ENCODE measurements at regions not wholly inside any gene's neighbourhood (a gene's known extent, or its start where the extent isn't known, plus 50 kb on each side); places are given as distances from the start of the nearest gene placed in this dataset.
"Not testable (repeated sequence)": the region's sequence is repeated elsewhere in the genome, so short reads cannot be mapped to it uniquely, and the experiment has no call there.

GRCh38 chr12:92396647-92397252 lies 251.1 kb upstream of the BTG1 start:
- H3K4me1 ChIP-seq (ENCODE audit: control insufficient read depth in 1 of 2, insufficient read depth in 2 of 2, low read length in 2 of 2) = peaks cover 0 to 8% of the 10 kb centered on the region in 2 donors
- H3K4me3 ChIP-seq (ENCODE audit: low read depth in 1 of 2, low read length in 2 of 2) = no peak overlapping the region
- H3K9me3 ChIP-seq (ENCODE audit: control insufficient read depth in 1 of 2, low read length in 2 of 2) = peaks cover 8 to 17% of the 10 kb centered on the region in 2 donors
- no peaks in the 10 kb centered on the region for H3K27me3 ChIP-seq (ENCODE audit: control insufficient read depth in 1 of 2, insufficient read depth in 2 of 2, low read length in 2 of 2)
- H3K27ac ChIP-seq (ENCODE audit: low read depth, low read length) = no peak overlapping the region
- H3K36me3 ChIP-seq (ENCODE audit: control insufficient read depth in 1 of 2, insufficient read depth in 2 of 2, low read length in 2 of 2) = no peaks in the 10 kb centered on the region
- no peak overlapping the region for H3K9ac ChIP-seq (ENCODE audit: low read depth in 1 of 2, low read length in 2 of 2)

GRCh38 chr12:92395322-92395721 lies 249.7 kb upstream of the BTG1 start:
- H3K9me3 ChIP-seq (ENCODE audit: control insufficient read depth in 1 of 2, low read length in 2 of 2) = peaks cover 8 to 17% of the 10 kb centered on the region in 2 donors
- H3K36me3 ChIP-seq (ENCODE audit: control insufficient read depth in 1 of 2, insufficient read depth in 2 of 2, low read length in 2 of 2) = no peaks in the 10 kb centered on the region
- H3K27me3 ChIP-seq (ENCODE audit: control insufficient read depth in 1 of 2, insufficient read depth in 2 of 2, low read length in 2 of 2) = no peaks in the 10 kb centered on the region
- H3K27ac ChIP-seq (ENCODE audit: low read depth, low read length) = no peak overlapping the region
- H3K9ac ChIP-seq (ENCODE audit: low read depth in 1 of 2, low read length in 2 of 2) = no peak overlapping the region
- H3K4me3 ChIP-seq (ENCODE audit: low read depth in 1 of 2, low read length in 2 of 2) = no peak overlapping the region
- peaks cover 0 to 8% of the 10 kb centered on the region in 2 donors for H3K4me1 ChIP-seq (ENCODE audit: control insufficient read depth in 1 of 2, insufficient read depth in 2 of 2, low read length in 2 of 2)

DNA sequence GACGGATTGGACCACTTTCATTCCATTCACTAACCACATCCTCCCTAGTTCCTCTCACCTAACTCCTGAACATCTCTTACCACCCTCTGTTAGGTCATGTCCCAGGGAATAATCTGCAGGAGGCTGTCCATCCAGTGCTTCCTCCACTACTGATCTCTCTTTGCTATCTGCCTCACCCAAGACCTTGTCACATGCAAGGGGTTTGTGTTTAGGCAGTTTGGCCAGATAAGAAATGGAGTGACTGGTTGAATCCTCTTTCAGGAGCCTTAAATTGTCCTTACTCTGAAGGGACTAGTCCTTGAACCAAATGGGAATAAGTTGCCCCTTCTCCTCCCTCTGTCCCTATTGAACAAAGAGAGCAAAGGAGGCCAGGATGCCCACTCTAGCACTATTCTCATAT lies 249.2 kb upstream of the BTG1 start:
- Histone ChIP-seq H3K4me1 (ENCODE audit: control insufficient read depth in 1 of 2, insufficient read depth in 2 of 2, low read length in 2 of 2) (peaks cover 0 to 6% of the 10 kb centered on the region in 2 donors), H3K36me3 (ENCODE audit: control insufficient read depth in 1 of 2, insufficient read depth in 2 of 2, low read length in 2 of 2) (no peaks in the 10 kb centered on the region), H3K9ac (ENCODE audit: low read depth in 1 of 2, low read length in 2 of 2) (no peak overlapping the region), H3K9me3 (ENCODE audit: control insufficient read depth in 1 of 2, low read length in 2 of 2) (peaks cover 8 to 17% of the 10 kb centered on the region in 2 donors), H3K27ac (ENCODE audit: low read depth, low read length) (no peak overlapping the region), H3K4me3 (ENCODE audit: low read depth in 1 of 2, low read length in 2 of 2) (no peak overlapping the region), H3K27me3 (ENCODE audit: control insufficient read depth in 1 of 2, insufficient read depth in 2 of 2, low read length in 2 of 2) (no peaks in the 10 kb centered on the region)

DNA sequence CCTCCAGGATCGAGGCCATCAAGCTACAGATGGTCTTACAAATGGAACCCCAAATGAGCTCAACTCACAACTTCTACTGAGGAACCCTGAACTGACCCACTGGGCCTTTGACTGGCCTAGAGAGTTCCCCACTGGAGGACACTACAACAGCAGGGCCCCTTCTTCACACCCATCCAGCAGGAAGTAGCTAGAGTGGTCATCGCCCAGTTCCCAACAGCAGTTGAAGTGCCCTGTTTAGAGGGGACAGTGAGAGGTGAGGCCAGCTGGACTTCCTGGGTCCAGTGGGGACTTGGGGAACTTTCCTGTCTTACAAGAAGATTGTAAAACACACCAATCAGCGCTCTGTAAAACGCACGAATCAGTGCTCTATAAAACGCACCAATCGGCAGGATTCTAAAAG lies 247.9 kb upstream of the BTG1 start:
- no peak overlapping the region for H3K9ac ChIP-seq (ENCODE audit: low read depth in 1 of 2, low read length in 2 of 2)
- peaks cover 8 to 17% of the 10 kb centered on the region in 2 donors for H3K9me3 ChIP-seq (ENCODE audit: control insufficient read depth in 1 of 2, low read length in 2 of 2)
- H3K36me3 ChIP-seq (ENCODE audit: control insufficient read depth in 1 of 2, insufficient read depth in 2 of 2, low read length in 2 of 2) = no peaks in the 10 kb centered on the region
- no peak overlapping the region for H3K27ac ChIP-seq (ENCODE audit: low read depth, low read length)
- no peaks in the 10 kb centered on the region for H3K4me1 ChIP-seq (ENCODE audit: control insufficient read depth in 1 of 2, insufficient read depth in 2 of 2, low read length in 2 of 2)
- no peaks in the 10 kb centered on the region for H3K27me3 ChIP-seq (ENCODE audit: control insufficient read depth in 1 of 2, insufficient read depth in 2 of 2, low read length in 2 of 2)
- H3K4me3 ChIP-seq (ENCODE audit: low read depth in 1 of 2, low read length in 2 of 2) = no peak overlapping the region

DNA sequence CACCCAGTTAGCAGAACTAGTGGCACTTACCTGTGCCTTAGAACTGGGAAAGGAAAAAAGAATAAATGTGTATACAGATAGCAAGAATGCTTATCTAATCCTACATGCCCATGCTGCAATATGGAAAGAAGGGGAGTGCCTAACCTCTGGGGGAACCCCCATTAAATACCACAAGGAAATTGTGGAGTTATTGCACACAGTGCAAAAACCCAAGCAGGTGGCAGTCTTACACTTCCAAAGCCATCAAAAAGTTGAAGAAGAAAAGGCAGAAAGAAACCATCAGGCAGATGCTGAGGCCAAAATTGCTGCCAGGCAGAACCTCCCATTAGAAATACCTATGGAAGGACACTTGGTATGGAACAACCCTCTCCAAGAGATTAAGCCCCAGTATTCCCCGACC lies 246.1 kb upstream of the BTG1 start:
- not testable (repeated sequence) for H3K4me1 ChIP-seq (ENCODE audit: control insufficient read depth in 1 of 2, insufficient read depth in 2 of 2, low read length in 2 of 2); H3K27ac ChIP-seq (ENCODE audit: low read depth, low read length); H3K9ac ChIP-seq (ENCODE audit: low read depth in 1 of 2, low read length in 2 of 2); H3K36me3 ChIP-seq (ENCODE audit: control insufficient read depth in 1 of 2, insufficient read depth in 2 of 2, low read length in 2 of 2); H3K27me3 ChIP-seq (ENCODE audit: control insufficient read depth in 1 of 2, insufficient read depth in 2 of 2, low read length in 2 of 2); H3K4me3 ChIP-seq (ENCODE audit: low read depth in 1 of 2, low read length in 2 of 2)
- peaks cover 8 to 17% of the 10 kb centered on the region in 2 donors for H3K9me3 ChIP-seq (ENCODE audit: control insufficient read depth in 1 of 2, low read length in 2 of 2)

- Histone ChIP-seq H3K27me3 (ENCODE audit: control insufficient read depth in 1 of 2, insufficient read depth in 2 of 2, low read length in 2 of 2) (no peaks in the 10 kb centered on the region), H3K36me3 (ENCODE audit: control insufficient read depth in 1 of 2, insufficient read depth in 2 of 2, low read length in 2 of 2) (no peaks in the 10 kb centered on the region), H3K9ac (ENCODE audit: low read depth in 1 of 2, low read length in 2 of 2) (no peak overlapping the region), H3K4me3 (ENCODE audit: low read depth in 1 of 2, low read length in 2 of 2) (no peak overlapping the region), H3K4me1 (ENCODE audit: control insufficient read depth in 1 of 2, insufficient read depth in 2 of 2, low read length in 2 of 2) (no peaks in the 10 kb centered on the region), H3K9me3 (ENCODE audit: control insufficient read depth in 1 of 2, low read length in 2 of 2) (peaks cover 8 to 17% of the 10 kb centered on the region in 2 donors), H3K27ac (ENCODE audit: low read depth, low read length) (no peak overlapping the region)
Observed at GRCh38 chr12:92389466-92389865, 243.8 kb upstream of the BTG1 start.

DNA sequence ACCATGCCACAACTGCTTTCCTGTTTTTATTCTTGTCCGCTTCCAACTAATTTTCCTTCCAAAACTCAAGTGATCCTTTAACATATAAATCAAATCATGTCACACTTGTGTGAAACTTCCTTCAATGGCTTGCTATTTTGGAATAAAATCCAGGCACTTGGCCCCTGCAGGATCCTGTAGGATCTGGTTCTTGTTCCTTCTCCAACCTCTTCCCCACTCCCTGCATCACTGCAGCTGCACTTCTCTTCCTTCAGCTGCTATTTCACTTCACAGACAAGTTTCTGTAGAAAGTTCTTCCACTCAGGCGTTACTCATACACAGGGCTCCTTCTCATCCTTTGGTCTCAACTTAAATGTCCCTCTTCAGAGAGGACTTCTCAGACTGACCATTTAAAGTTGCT lies 239.7 kb upstream of the BTG1 start:
- no peak overlapping the region for H3K4me3 ChIP-seq (ENCODE audit: low read depth in 1 of 2, low read length in 2 of 2)
- H3K4me1 ChIP-seq (ENCODE audit: control insufficient read depth in 1 of 2, insufficient read depth in 2 of 2, low read length in 2 of 2) = no peaks in the 10 kb centered on the region
- no peak overlapping the region for H3K9ac ChIP-seq (ENCODE audit: low read depth in 1 of 2, low read length in 2 of 2)
- H3K36me3 ChIP-seq (ENCODE audit: control insufficient read depth in 1 of 2, insufficient read depth in 2 of 2, low read length in 2 of 2) = no peaks in the 10 kb centered on the region
- no peaks in the 10 kb centered on the region for H3K27me3 ChIP-seq (ENCODE audit: control insufficient read depth in 1 of 2, insufficient read depth in 2 of 2, low read length in 2 of 2)
- no peaks in the 10 kb centered on the region for H3K9me3 ChIP-seq (ENCODE audit: control insufficient read depth in 1 of 2, low read length in 2 of 2)
- no peak overlapping the region for H3K27ac ChIP-seq (ENCODE audit: low read depth, low read length)

GRCh38 chr12:92384571-92384970 lies 238.9 kb upstream of the BTG1 start:
- no peaks in the 10 kb centered on the region for H3K27me3 ChIP-seq (ENCODE audit: control insufficient read depth in 1 of 2, insufficient read depth in 2 of 2, low read length in 2 of 2)
- no peaks in the 10 kb centered on the region for H3K9me3 ChIP-seq (ENCODE audit: control insufficient read depth in 1 of 2, low read length in 2 of 2)
- H3K27ac ChIP-seq (ENCODE audit: low read depth, low read length) = no peak overlapping the region
- H3K4me1 ChIP-seq (ENCODE audit: control insufficient read depth in 1 of 2, insufficient read depth in 2 of 2, low read length in 2 of 2) = no peaks in the 10 kb centered on the region
- H3K9ac ChIP-seq (ENCODE audit: low read depth in 1 of 2, low read length in 2 of 2) = no peak overlapping the region
- no peak overlapping the region for H3K4me3 ChIP-seq (ENCODE audit: low read depth in 1 of 2, low read length in 2 of 2)
- H3K36me3 ChIP-seq (ENCODE audit: control insufficient read depth in 1 of 2, insufficient read depth in 2 of 2, low read length in 2 of 2) = no peaks in the 10 kb centered on the region

- Histone ChIP-seq H3K4me1 (ENCODE audit: control insufficient read depth in 1 of 2, insufficient read depth in 2 of 2, low read length in 2 of 2) (no peaks in the 10 kb centered on the region), H3K9me3 (ENCODE audit: control insufficient read depth in 1 of 2, low read length in 2 of 2) (no peaks in the 10 kb centered on the region), H3K9ac (ENCODE audit: low read depth in 1 of 2, low read length in 2 of 2) (no peak overlapping the region), H3K36me3 (ENCODE audit: control insufficient read depth in 1 of 2, insufficient read depth in 2 of 2, low read length in 2 of 2) (no peaks in the 10 kb centered on the region), H3K27ac (ENCODE audit: low read depth, low read length) (no peak overlapping the region), H3K27me3 (ENCODE audit: control insufficient read depth in 1 of 2, insufficient read depth in 2 of 2, low read length in 2 of 2) (no peaks in the 10 kb centered on the region), H3K4me3 (ENCODE audit: low read depth in 1 of 2, low read length in 2 of 2) (no peak overlapping the region)
Observed at GRCh38 chr12:92382383-92382878, 236.8 kb upstream of the BTG1 start.

DNA sequence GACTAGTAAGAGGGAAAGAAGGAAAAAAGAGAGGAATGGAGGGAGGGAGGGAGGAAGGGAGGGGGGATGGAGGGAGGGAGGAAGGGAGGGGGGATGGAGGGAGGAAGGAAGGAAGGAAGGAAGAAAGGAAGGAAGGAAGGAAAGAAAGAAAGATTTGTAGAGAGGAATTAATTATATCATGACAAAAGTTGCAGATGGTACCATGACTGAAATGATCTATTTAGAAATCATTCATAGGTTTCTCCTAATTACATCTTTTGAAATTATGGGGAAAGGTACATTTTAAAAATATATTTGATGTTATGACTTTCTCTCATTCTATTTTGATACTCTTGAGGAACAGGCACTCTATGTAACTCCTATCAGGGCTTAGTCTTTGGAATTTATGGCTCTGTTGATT lies 236.2 kb upstream of the BTG1 start:
- no peaks in the 10 kb centered on the region for H3K36me3 ChIP-seq (ENCODE audit: control insufficient read depth in 1 of 2, insufficient read depth in 2 of 2, low read length in 2 of 2)
- no peak overlapping the region for H3K9ac ChIP-seq (ENCODE audit: low read depth in 1 of 2, low read length in 2 of 2)
- H3K9me3 ChIP-seq (ENCODE audit: control insufficient read depth in 1 of 2, low read length in 2 of 2) = no peaks in the 10 kb centered on the region
- no peak overlapping the region for H3K4me3 ChIP-seq (ENCODE audit: low read depth in 1 of 2, low read length in 2 of 2)
- H3K4me1 ChIP-seq (ENCODE audit: control insufficient read depth in 1 of 2, insufficient read depth in 2 of 2, low read length in 2 of 2) = no peaks in the 10 kb centered on the region
- no peaks in the 10 kb centered on the region for H3K27me3 ChIP-seq (ENCODE audit: control insufficient read depth in 1 of 2, insufficient read depth in 2 of 2, low read length in 2 of 2)
- H3K27ac ChIP-seq (ENCODE audit: low read depth, low read length) = no peak overlapping the region

Measured in duodenal mucosa (tissue), 2 donors.